GM18520 (cell line): ENCODE measurements at regions not wholly inside any gene's neighbourhood (a gene's known extent, or its start where the extent isn't known, plus 50 kb on each side); places are given as distances from the start of the nearest gene placed in this dataset.

Experiments
- ATAC-seq: cut with Tn5 transposase; IDR thresholded peaks from one replicate; pipeline ENCODE4 v1.9.1; 2021; ENCODE audit not compliant: unreplicated experiment

DNA sequence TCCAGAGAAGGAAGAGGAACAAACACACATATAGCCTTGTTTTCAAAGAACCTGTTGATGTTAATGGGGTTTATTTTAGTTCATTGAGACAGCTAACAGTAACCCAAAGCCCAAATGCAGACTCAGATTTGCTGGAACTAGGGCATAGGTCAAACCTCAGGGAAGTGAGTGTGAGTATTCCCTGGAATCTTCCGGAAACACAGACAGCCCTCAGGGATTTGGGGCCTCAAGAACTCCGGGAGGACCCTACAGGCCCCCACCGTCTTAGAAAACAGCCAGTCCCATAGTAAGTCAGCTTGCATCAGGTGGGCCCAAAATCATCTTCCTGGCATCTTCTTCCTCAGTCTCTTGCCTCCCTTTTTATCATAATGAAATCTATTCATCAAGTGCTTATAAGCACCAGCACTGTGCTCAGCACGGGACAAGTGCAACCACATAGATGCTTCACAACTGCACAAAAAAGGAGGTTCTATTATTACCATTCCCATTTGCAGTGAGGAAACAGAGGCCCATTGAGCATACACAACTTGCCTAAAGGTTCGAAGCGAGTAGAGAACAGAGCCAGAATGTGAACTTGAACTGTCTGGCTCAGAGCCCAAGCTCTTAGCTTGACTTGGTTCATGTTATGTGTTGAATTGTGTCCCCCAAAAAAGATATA lies 50.2 kb upstream of the BCL11A start:
- ATAC-seq = no peak

- no peak for ATAC-seq
Observed at GRCh38 chr2:60604486-60605064, 51.1 kb upstream of the BCL11A start.

DNA sequence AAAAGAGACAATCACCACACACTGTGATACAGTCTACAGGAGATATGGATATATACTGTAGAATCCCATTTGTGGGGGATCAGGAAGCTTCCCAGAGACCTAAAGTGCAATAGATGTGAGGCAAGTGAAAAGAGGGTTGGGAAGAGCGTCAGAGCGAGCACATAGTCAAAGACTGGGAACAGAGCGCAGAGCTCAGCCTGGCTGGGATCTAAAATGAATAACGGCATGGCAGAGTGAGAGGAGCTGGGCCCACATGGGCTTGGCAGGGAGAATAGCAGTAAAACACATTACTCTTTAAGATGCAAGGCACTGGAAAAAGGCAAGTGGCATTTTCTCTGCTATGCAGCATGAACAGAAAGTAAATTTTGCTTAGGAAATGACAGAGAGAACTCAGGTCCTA lies 52.4 kb upstream of the BCL11A start:
- no peak for ATAC-seq

DNA sequence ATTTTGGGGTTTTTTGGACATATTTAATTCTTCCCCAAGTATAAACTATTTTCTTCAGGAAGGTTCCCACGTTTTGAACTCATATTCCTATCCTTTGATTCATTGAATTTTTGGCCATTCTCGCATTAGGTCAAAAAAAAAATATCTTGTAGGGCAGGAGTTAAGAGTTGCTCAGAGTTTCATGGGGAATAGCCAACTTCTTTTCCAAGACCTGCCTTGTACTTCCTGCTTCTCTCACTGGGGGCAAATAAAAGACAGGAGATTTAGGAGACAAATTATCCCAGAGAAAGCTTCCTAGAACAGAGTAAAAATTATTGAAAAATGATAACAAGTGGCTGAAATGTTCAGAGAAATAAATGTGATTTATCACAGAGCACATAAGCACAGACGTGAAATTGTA lies 55.2 kb upstream of the BCL11A start:
- ATAC-seq = no peak

GRCh38 chr2:60612033-60612432 lies 58.6 kb upstream of the BCL11A start:
- no peak for ATAC-seq

- ATAC-seq = no peak
Observed at GRCh38 chr2:60614319-60614718, 60.9 kb upstream of the BCL11A start.

GRCh38 chr2:60621688-60622429 lies 68.4 kb upstream of the BCL11A start:
- no peak for ATAC-seq

GRCh38 chr2:60623040-60623439 lies 69.6 kb upstream of the BCL11A start:
- ATAC-seq = no peak

DNA sequence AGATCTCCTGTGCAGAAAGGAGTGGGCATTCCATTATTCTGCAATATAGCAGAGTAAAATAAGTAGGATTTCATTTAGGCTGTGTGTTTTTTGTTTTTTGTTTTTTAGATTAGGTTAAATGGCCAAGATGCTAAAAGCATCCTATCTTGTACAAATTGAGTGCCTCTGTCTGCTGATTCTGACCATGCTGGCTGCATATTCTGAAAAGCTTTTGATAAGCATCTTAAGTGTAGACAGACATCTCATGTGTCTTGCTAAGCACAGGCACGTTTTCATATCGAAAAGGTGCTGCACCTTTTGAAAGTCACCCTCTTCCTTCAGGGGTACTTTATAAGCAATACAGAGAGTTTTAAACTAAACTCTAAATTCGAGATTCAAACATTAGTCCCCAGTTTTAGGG lies 74.0 kb upstream of the BCL11A start:
- ATAC-seq = no peak

DNA sequence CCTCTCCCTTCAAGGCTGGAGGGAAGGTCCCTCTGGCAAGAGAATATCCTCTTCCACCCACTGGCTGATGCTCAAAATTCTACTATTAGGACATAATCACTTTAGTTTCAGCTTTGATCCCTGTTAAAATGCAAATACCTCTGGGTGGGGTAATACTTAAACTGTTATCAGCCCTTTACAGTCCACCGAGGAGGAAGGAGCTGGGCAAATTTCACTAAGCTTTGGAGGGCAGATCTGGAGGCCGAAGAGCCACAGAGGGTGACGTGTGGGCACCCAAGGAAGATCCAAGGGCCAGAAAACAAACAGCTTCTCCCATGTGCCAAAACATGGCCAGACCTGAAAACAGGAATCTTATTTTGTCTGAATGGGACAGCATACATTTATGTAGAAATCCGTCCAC lies 74.6 kb upstream of the BCL11A start:
- no peak for ATAC-seq

GRCh38 chr2:60628615-60629304 lies 75.3 kb upstream of the BCL11A start:
- ATAC-seq = no peak

GRCh38 chr2:60629305-60629662 lies 75.8 kb upstream of the BCL11A start:
- no peak for ATAC-seq

GRCh38 chr2:60629801-60630385 lies 76.4 kb upstream of the BCL11A start:
- ATAC-seq = no peak

DNA sequence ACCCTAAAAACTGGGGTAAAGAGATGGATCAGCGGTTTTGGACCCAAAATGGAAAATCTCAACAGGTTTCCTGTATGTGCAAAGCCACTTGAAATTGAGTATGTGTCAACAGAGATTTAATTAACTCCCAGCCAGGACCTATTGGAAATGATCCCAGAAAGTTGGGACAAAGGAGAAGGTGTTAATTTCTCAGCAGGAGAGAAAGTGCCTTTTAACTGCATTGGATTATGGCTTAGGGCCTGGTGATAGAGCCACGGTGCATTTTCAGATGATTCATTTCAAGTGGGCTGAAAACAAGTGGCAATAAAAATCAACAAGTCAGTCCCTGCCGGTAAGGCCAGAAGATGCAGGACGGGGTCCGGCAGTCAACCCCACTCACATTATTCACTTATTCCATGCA lies 80.2 kb upstream of the BCL11A start:
- no peak for ATAC-seq

DNA sequence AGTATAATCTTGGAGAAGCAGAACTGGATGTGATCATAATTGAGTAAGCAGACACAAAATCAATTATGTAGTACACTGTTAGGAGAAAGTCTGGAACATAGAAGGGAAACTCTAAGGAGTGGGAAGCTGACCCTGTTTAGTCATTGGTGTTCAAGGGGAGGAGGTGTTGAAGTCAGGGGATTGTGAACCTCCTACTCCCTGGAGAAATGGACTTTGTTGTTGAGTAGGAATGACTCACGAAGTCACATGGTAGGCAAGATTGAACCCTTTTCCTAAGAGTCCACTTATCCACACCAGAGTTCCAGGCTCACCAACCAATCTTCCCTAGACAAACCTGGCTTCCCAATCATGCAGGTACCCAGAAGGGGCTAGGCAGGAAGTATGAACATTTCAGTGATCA lies 81.0 kb upstream of the BCL11A start:
- ATAC-seq = no peak

DNA sequence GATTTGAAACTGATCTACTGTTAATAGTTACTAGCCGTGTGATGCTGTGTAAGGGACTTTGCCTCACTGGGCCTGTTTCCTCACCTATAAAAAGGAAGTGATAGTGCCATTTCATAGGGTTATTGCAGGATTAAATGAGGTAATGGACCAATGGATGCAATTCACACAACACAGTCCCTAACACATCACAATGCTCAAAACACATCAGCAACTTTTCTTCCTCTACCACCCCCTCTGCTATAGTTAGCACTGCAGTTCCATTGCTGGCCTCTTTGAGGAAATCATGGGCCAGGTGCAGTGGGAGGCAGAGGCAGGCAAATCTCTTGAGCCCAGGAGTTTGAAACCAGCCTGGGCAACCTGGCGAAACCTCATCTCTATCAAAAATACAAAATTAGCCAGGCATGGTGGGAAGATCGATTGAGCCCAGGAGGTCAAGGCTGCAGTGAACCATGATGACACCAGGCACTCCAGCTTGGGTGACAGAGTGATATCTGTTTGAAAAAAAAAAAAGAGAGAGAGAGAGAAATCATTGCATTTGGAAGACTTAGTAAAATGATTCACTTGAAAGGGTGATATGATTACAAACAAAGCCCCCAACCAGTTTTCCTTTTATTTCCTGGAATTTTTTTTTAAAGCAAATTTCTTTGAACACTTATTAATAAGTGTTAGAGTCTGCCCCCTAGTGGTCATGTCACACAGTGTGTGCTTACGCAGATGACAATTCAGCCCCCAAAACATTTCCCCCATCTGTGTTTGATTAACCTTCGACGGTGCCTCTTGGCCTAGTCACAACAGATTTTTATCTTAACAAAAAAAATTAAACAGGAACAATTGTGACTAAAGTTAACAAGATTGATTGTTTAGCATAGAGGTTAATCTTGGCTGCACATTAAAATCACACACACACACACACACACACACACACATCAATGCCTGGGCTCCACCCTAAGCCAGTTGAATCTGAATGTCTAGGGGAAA lies 88.6 kb upstream of the BCL11A start:
- ATAC-seq = no peak

DNA sequence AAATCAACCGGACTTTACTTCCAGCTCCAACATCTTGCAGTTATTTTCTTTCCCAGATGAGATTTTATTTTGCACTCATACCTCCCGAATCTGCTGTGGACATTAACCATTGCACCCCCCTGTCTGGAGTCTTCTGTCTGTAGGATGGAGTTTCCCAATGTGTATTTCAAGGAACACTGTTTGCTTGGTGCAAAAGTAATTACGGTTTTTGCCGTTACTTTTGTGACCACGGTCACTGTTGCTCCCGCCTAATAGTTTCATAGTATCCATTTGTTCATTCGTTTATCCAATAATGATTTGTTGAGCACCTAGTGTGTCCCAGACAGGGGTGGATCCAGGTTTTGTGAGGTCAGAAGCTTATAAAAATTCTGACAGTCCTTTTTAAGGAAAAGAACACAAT lies 90.3 kb upstream of the BCL11A start:
- ATAC-seq = no peak

GRCh38 chr2:60644951-60645350 lies 91.5 kb upstream of the BCL11A start:
- ATAC-seq = no peak

DNA sequence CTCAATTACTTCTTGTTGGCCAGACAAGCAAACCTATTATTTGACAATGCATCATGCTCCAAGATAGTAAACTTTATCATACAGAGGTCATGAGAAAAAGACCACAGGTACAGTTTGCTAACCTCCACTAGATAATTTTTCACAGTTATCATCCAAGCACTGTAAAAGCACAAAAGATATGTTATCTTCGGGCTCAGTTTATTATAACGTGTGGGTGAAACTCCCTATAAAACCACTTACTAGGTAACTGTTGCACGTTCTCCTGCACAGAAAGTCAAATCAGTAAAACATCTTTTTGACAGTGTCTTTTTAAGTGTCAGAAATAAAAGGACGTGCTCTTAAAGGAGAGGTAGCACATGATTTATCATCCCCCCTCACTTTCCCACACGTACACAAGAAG lies 94.7 kb upstream of the BCL11A start:
- no peak for ATAC-seq

DNA sequence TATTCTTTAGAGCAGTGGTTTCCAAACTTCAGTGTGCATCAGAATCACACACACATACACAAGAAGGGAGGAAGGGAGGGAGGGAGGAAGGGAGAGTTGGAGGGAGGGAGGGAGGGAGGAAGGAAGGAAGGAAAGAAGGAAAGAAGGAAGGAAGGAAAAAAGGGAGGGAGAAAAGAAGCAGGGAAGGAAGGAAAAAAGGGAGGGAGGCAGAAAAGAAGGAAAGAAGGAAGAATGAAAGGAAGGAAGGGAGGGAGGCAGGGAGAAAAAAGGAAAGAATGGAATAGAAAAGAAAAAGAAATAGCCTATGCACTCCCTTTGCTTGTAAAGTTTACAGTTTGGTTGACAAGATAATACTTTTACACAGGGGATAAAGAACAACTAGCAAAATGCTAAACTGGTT lies 96.3 kb upstream of the BCL11A start:
- no peak for ATAC-seq
